Adrenal gland (tissue), 5 donors: ENCODE measurements at regions not wholly inside any gene's neighbourhood (a gene's known extent, or its start where the extent isn't known, plus 50 kb on each side); places are given as distances from the start of the nearest gene placed in this dataset.

Experiments
- CTCF ChIP-seq, 6 experiments: fragments of 450-650 bp in 4 of 6; fragments of 200-600 bp in 2 of 6; sonication (generic) in 1 of 6; IDR thresholded peaks; 1 replicate in 5 of 6; 2 replicates in 1 of 6; pipeline versions ENCODE4 v1.5.1 to v1.8.0; 2016 to 2021; ENCODE audit warnings: antibody characterized with exemption in 6 of 6, mild to moderate bottlenecking in 2 of 6, moderate library complexity in 1 of 6
- POLR2A ChIP-seq, 2 donors: fragments of 450-650 bp; IDR thresholded peaks; one replicate each; pipeline ENCODE4 v1.6.1; 2017; ENCODE audit warnings: antibody characterized with exemption in 2 of 2, mild to moderate bottlenecking in 2 of 2, moderate library complexity in 1 of 2
- donor health status: DM: no; HTN: no; CAD: no.

- TF ChIP-seq POLR2A (IDR thresholded peaks at IDR 0.05) (no peak), CTCF (IDR thresholded peaks at IDR 0.05) (no peak)
These were observed 1528.0 kb downstream of the BRINP3 start for GRCh38 chr1:188949701-188950100.
